Naive thymus-derived CD4-positive, alpha-beta T cell (primary cell): ENCODE measurements at regions not wholly inside any gene's neighbourhood (a gene's known extent, or its start where the extent isn't known, plus 50 kb on each side); places are given as distances from the start of the nearest gene placed in this dataset.

Experiments
- ATAC-seq: fragments of 150-1000 bp; cut with Tn5 transposase; 2 replicates; pipeline ENCODE4 v1.10.0; 2021; ENCODE audit warnings: mild to moderate bottlenecking, moderate library complexity
- CTCF ChIA-PET: fragments of 350-600 bp; sonication (Branson Sonifier 250); formaldehyde crosslinking; loops from one replicate; lab custom pipeline; 2021; ENCODE audit warnings: antibody characterized with exemption; lab: Charles Lee
- POLR2A ChIA-PET: fragments of 350-600 bp; sonication (Branson Sonifier 250); formaldehyde crosslinking; loops from one replicate; lab custom pipeline; 2021; ENCODE audit warnings: antibody characterized with exemption, inconsistent platforms; lab: Charles Lee
- DNase-seq, 9 donors: peaks; one replicate each; pipeline versions ENCODE4 v3.0.0 to v3.0.0-alpha.2; 2020 to 2022; ENCODE audit warnings: mixed read lengths in 1 of 9
- H3K27ac ChIP-seq: one replicate; pipeline ENCODE4 v1.7.0; 2013; ENCODE audit warnings: mild to moderate bottlenecking, low read depth, low read length, moderate library complexity
- H3K27me3 ChIP-seq, 2 donors: one replicate each; pipeline ENCODE4 v1.7.0; 2013; ENCODE audit warnings: low read length in 2 of 2, mild to moderate bottlenecking in 2 of 2, moderate library complexity in 2 of 2; ENCODE audit not compliant: control insufficient read depth in 2 of 2, insufficient read depth in 2 of 2
- H3K36me3 ChIP-seq, 3 experiments: 1 replicate in 2 of 3; 2 replicates in 1 of 3; pipeline ENCODE4 v1.7.0; 2013; ENCODE audit warnings: low read length in 3 of 3, mild to moderate bottlenecking in 3 of 3, moderate library complexity in 1 of 3; ENCODE audit not compliant: insufficient read depth in 3 of 3, control insufficient read depth in 2 of 3
- H3K4me1 ChIP-seq, 2 donors: one replicate each; pipeline ENCODE4 v1.7.0; 2013; ENCODE audit warnings: low read length in 2 of 2, mild to moderate bottlenecking in 2 of 2, moderate library complexity in 1 of 2; ENCODE audit not compliant: control insufficient read depth in 2 of 2, insufficient read depth in 2 of 2
- H3K4me3 ChIP-seq: 2 replicates; pipeline ENCODE4 v1.7.0; 2013; ENCODE audit warnings: mild to moderate bottlenecking, low read length
- H3K9me3 ChIP-seq, 3 experiments: 1 replicate in 2 of 3; 2 replicates in 1 of 3; pipeline ENCODE4 v1.7.0; 2013; ENCODE audit warnings: low read length in 3 of 3; ENCODE audit not compliant: control insufficient read depth in 2 of 3
- H3K27ac Mint-ChIP-seq, 9 donors: one replicate each; pipeline ENCODE4 v1.8.0; 2020 to 2022; ENCODE audit warnings: mixed read lengths in 9 of 9, mild to moderate bottlenecking in 8 of 9, moderate library complexity in 5 of 9, inconsistent platforms in 2 of 9
- H3K27me3 Mint-ChIP-seq, 5 donors: one replicate each; pipeline ENCODE4 v1.8.0; 2021 to 2022; ENCODE audit warnings: mixed read lengths in 5 of 5, mild to moderate bottlenecking in 1 of 5
- H3K36me3 Mint-ChIP-seq, 5 donors: one replicate each; pipeline ENCODE4 v1.8.0; 2020 to 2022; ENCODE audit warnings: mixed read lengths in 5 of 5, mild to moderate bottlenecking in 3 of 5, inconsistent platforms in 1 of 5
- H3K4me1 Mint-ChIP-seq, 7 donors: one replicate each; pipeline ENCODE4 v1.8.0; 2020 to 2022; ENCODE audit warnings: mixed read lengths in 7 of 7, mild to moderate bottlenecking in 3 of 7, inconsistent platforms in 1 of 7
- H3K4me3 Mint-ChIP-seq, 10 donors: one replicate each; pipeline ENCODE4 v1.8.0; 2020 to 2022; ENCODE audit warnings: mild to moderate bottlenecking in 10 of 10, mixed read lengths in 10 of 10, moderate library complexity in 6 of 10, inconsistent platforms in 2 of 10
- H3K9me3 Mint-ChIP-seq, 11 donors: one replicate each; pipeline ENCODE4 v1.8.0; 2020 to 2022; ENCODE audit warnings: mixed read lengths in 11 of 11, mild to moderate bottlenecking in 4 of 11, inconsistent platforms in 1 of 11, moderate library complexity in 1 of 11
- intact Hi-C, 2 donors: fragments of 100-400 bp; cut with micrococcal nuclease; formaldehyde crosslinking; loops; one replicate each; pipeline ENCODE4 v1.15.1; 2023

- intact Hi-C loops: loop anchor here in 1 of 2 donors (10.0 kb wide), 1 partner anchor 49 kb away; no protein-coding TSS in a partner anchor
- H3K9me3 ChIP-seq: no peaks in the 10 kb centered on the region
- no peak overlapping the region for H3K27ac ChIP-seq
- H3K27me3 Mint-ChIP-seq: no peaks in the 10 kb centered on the region
- H3K4me1 Mint-ChIP-seq: no peaks in the 10 kb centered on the region
- H3K9me3 Mint-ChIP-seq: peaks cover 0 to 16% (median 0%) of the 10 kb centered on the region in 11 donors
- H3K27me3 ChIP-seq: no peaks in the 10 kb centered on the region
- ChIA-PET CTCF (no interaction called here), POLR2A (no interaction called here)
- no peak overlapping the region for H3K4me3 Mint-ChIP-seq
- H3K36me3 Mint-ChIP-seq: no peaks in the 10 kb centered on the region
- no peak for ATAC-seq
- no peak overlapping the region for H3K4me3 ChIP-seq
- no peak overlapping the region for H3K27ac Mint-ChIP-seq
- H3K36me3 ChIP-seq: no peaks in the 10 kb centered on the region
- H3K4me1 ChIP-seq: no peaks in the 10 kb centered on the region
- no peak for DNase-seq
Observed at GRCh38 chr18:41513438-41513837, 441.6 kb upstream of the PIK3C3 start.

GRCh38 chr18:41504316-41504715 lies 450.7 kb upstream of the PIK3C3 start:
- Mint-ChIP-seq H3K27me3 (no peaks in the 10 kb centered on the region), H3K4me1 (no peaks in the 10 kb centered on the region), H3K36me3 (no peaks in the 10 kb centered on the region), H3K27ac (no peak overlapping the region), H3K9me3 (peaks cover 0 to 24% (median 0%) of the 10 kb centered on the region in 11 donors), H3K4me3 (no peak overlapping the region)
- Histone ChIP-seq H3K9me3 (no peaks in the 10 kb centered on the region), H3K27ac (no peak overlapping the region), H3K36me3 (no peaks in the 10 kb centered on the region), H3K27me3 (no peaks in the 10 kb centered on the region), H3K4me3 (no peak overlapping the region), H3K4me1 (no peaks in the 10 kb centered on the region)
- ChIA-PET POLR2A (no interaction called here), CTCF (no interaction called here)
- DNase-seq (no peak), ATAC-seq (no peak)
- intact Hi-C loops: no loop called here

- ATAC-seq (no peak), DNase-seq (no peak)
- CTCF ChIA-PET: no interaction called here
- Histone ChIP-seq H3K36me3 (no peaks in the 10 kb centered on the region), H3K27me3 (no peaks in the 10 kb centered on the region), H3K4me1 (no peaks in the 10 kb centered on the region), H3K4me3 (no peak overlapping the region), H3K9me3 (no peaks in the 10 kb centered on the region), H3K27ac (no peak overlapping the region)
- H3K4me3 Mint-ChIP-seq: no peak overlapping the region
- no peaks in the 10 kb centered on the region for H3K36me3 Mint-ChIP-seq
- H3K9me3 Mint-ChIP-seq: peaks cover 0 to 31% (median 4%) of the 10 kb centered on the region in 11 donors
- no peaks in the 10 kb centered on the region for H3K4me1 Mint-ChIP-seq
- no peak overlapping the region for H3K27ac Mint-ChIP-seq
- H3K27me3 Mint-ChIP-seq: no peaks in the 10 kb centered on the region
- POLR2A ChIA-PET: no interaction called here
- intact Hi-C loops: no loop called here
Observed at GRCh38 chr18:41501848-41502247, 453.2 kb upstream of the PIK3C3 start.

- Mint-ChIP-seq H3K27ac (no peak overlapping the region), H3K27me3 (no peaks in the 10 kb centered on the region), H3K4me3 (no peak overlapping the region), H3K9me3 (peaks cover 0 to 25% (median 4%) of the 10 kb centered on the region in 11 donors), H3K36me3 (no peaks in the 10 kb centered on the region), H3K4me1 (no peaks in the 10 kb centered on the region)
- Histone ChIP-seq H3K27me3 (no peaks in the 10 kb centered on the region), H3K4me1 (no peaks in the 10 kb centered on the region), H3K4me3 (no peak overlapping the region), H3K27ac (no peak overlapping the region), H3K9me3 (no peaks in the 10 kb centered on the region), H3K36me3 (no peaks in the 10 kb centered on the region)
- CTCF ChIA-PET: no interaction called here
- intact Hi-C loops: no loop called here
- ATAC-seq: no peak
- no peak for DNase-seq
- POLR2A ChIA-PET: no interaction called here
Observed at GRCh38 chr18:41499345-41499744, 455.7 kb upstream of the PIK3C3 start.

GRCh38 chr18:41490861-41491260 lies 464.2 kb upstream of the PIK3C3 start:
- Histone ChIP-seq H3K4me3 (no peak overlapping the region), H3K9me3 (no peaks in the 10 kb centered on the region), H3K36me3 (no peaks in the 10 kb centered on the region), H3K4me1 (no peaks in the 10 kb centered on the region), H3K27me3 (no peaks in the 10 kb centered on the region), H3K27ac (no peak overlapping the region)
- DNase-seq (no peak), ATAC-seq (no peak)
- H3K4me1 Mint-ChIP-seq: no peaks in the 10 kb centered on the region
- no peak overlapping the region for H3K27ac Mint-ChIP-seq
- CTCF ChIA-PET: no interaction called here
- peaks cover 0 to 29% (median 7%) of the 10 kb centered on the region in 11 donors for H3K9me3 Mint-ChIP-seq
- no peaks in the 10 kb centered on the region for H3K27me3 Mint-ChIP-seq
- H3K4me3 Mint-ChIP-seq: no peak overlapping the region
- no peaks in the 10 kb centered on the region for H3K36me3 Mint-ChIP-seq
- intact Hi-C loops: no loop called here
- POLR2A ChIA-PET: no interaction called here

- H3K4me1 Mint-ChIP-seq: no peaks in the 10 kb centered on the region
- Histone ChIP-seq H3K27me3 (no peaks in the 10 kb centered on the region), H3K9me3 (no peaks in the 10 kb centered on the region), H3K36me3 (no peaks in the 10 kb centered on the region), H3K4me1 (no peaks in the 10 kb centered on the region), H3K27ac (no peak overlapping the region), H3K4me3 (no peak overlapping the region)
- intact Hi-C loops: no loop called here
- no peak overlapping the region for H3K4me3 Mint-ChIP-seq
- no peak for ATAC-seq
- H3K9me3 Mint-ChIP-seq: peaks cover 2 to 20% (median 7%) of the 10 kb centered on the region in 11 donors
- no peak overlapping the region for H3K27ac Mint-ChIP-seq
- CTCF ChIA-PET: no interaction called here
- DNase-seq: no peak
- POLR2A ChIA-PET: no interaction called here
- H3K27me3 Mint-ChIP-seq: no peaks in the 10 kb centered on the region
- H3K36me3 Mint-ChIP-seq: no peaks in the 10 kb centered on the region
Observed at GRCh38 chr18:41486575-41486974, 468.5 kb upstream of the PIK3C3 start.

GRCh38 chr18:41484069-41484468 lies 471.0 kb upstream of the PIK3C3 start:
- DNase-seq (no peak), ATAC-seq (no peak)
- H3K36me3 ChIP-seq: no peaks in the 10 kb centered on the region
- Mint-ChIP-seq H3K4me1 (no peaks in the 10 kb centered on the region), H3K4me3 (no peak overlapping the region), H3K27me3 (no peaks in the 10 kb centered on the region), H3K36me3 (no peaks in the 10 kb centered on the region), H3K9me3 (peaks cover 0 to 15% (median 3%) of the 10 kb centered on the region in 11 donors), H3K27ac (no peak overlapping the region)
- H3K27ac ChIP-seq: no peak overlapping the region
- H3K9me3 ChIP-seq: no peaks in the 10 kb centered on the region
- POLR2A ChIA-PET: interaction anchor here (0.7 kb wide), 1 partner anchor 9 kb away, joined by 3 read pairs; no protein-coding TSS in a partner anchor
- CTCF ChIA-PET: no interaction called here
- H3K4me1 ChIP-seq: no peaks in the 10 kb centered on the region
- intact Hi-C loops: no loop called here
- H3K4me3 ChIP-seq: no peak overlapping the region
- H3K27me3 ChIP-seq: no peaks in the 10 kb centered on the region
